Anterior cingulate cortex (tissue), 58 donors: ENCODE measurements at regions not wholly inside any gene's neighbourhood (a gene's known extent, or its start where the extent isn't known, plus 50 kb on each side); places are given as distances from the start of the nearest gene placed in this dataset.
"Not testable (repeated sequence)": the region's sequence is repeated elsewhere in the genome, so short reads cannot be mapped to it uniquely, and the experiment has no call there.

Experiments used
- DNase-seq, 58 donors: peaks; one replicate each; lab custom pipeline; 2025; lab: John Stamatoyannopoulos, UW

GRCh38 chr5:28807195-28807729 is 1768.9 kb upstream of the CDH9 start:
- DNase-seq: no peak

GRCh38 chr5:28799035-28799434 is 1760.6 kb upstream of the CDH9 start:
- not testable (repeated sequence) for DNase-seq

- no peak for DNase-seq
Measured at GRCh38 chr5:28788954-28789353, 1750.6 kb upstream of the CDH9 start.

DNA sequence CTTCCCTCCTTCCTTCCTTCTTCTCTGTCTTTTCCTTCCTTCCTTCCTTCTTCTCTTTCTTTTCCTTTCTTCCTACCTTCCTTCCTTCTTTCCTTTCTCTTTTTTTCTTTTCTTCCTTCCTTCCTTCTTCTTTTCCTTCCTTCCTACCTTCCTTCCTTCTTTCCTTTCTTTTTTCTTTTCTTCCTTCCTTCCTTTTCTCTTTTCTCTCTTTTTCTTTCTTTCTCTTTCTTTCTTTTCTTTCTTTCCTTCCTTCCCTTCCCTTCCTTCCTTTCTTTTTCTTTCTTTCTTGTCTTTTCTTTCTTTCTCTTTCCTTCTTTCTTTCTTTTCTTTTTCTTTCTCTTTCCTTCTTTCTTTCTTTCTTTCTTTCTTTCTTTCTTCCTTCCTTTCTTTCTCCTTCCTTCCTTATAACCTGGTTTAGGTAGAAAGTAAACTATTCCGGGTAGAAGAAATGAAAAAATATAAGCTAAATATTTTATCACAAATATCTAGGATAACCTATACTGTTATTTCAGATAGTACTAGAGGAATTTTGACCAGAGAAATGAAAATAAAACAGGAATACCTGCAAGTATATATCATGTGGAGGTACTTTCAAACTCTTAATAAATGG is 1741.8 kb upstream of the CDH9 start:
- no peak for DNase-seq

- no peak for DNase-seq
Measured at GRCh38 chr5:28779161-28779754, 1740.9 kb upstream of the CDH9 start.

- DNase-seq: no peak
Measured at GRCh38 chr5:28770307-28770706, 1731.9 kb upstream of the CDH9 start.

GRCh38 chr5:28766565-28767158 is 1728.3 kb upstream of the CDH9 start:
- DNase-seq: peak in 3 of 58 donors; percentile 3 to 12 (median 4)

DNA sequence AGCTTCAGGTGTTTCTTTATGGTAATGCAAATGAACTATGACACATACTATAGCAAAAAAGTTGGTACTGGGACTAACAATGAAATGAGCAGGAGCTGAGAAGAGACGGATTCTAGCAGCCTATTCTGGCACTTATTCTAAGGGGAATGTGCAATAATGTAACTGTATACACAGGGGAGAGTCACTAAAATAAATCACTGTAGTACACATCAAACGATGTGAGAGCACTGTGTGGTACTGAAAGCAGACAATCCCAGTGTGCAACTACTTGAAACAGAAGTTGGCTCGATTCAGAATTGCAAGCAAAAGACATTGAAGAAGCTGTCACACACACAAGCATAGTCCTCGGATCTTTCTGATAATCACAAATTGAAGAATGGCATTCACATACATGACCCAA is 1713.0 kb upstream of the CDH9 start:
- DNase-seq: no peak

DNA sequence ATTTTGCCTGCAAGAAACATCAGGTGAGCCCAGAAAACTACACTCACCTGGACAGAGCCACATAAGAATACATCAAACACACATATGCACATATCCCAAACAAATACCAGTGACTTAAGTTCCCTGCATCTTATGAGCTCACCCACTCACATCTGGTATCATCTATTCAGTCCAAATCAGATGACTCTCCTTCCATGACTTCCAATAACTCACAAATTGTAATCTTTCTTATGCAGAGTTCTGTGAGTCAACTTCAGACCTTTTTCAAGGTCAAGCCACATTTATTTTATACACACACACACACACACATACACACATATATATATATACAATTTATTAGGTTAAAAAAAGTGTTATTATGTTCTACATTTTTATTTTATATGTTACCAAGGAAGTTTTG is 1711.9 kb upstream of the CDH9 start:
- no peak for DNase-seq

- no peak for DNase-seq
Measured at GRCh38 chr5:28748446-28748845, 1710.1 kb upstream of the CDH9 start.

- no peak for DNase-seq
Measured at GRCh38 chr5:28743716-28744110, 1705.3 kb upstream of the CDH9 start.

DNA sequence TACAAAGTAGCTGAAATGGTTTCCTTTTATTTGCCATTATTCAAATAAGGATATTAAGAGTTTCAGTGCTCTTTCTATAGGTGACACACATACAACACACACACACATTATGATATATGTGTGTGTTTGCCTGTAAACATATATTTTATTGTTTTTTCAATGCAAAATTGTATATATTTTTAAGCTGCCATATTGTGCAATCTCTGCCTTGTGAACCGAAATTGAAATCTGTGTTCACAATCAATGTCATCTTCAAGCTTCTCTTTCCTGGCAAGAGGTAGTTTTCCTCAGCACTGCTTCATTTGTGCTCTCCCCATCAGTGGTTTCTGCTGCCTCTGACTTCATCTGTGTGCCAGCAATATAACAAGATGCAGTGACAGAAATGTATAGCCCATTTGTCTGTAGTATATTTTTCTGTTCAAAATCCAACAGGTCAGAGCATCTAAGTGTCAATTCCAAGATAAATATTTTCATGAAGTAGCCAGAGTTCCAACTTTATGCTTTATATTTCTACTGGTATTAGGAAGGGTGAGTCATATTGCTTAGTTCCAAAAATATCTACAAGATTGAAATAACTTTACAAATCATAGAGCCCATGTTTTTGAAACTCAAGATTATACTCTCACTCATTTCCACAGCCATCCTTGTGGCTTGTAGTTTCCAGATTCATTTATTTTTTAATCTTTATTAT is 1704.8 kb upstream of the CDH9 start:
- no peak for DNase-seq

GRCh38 chr5:28737682-28738081 is 1699.3 kb upstream of the CDH9 start:
- DNase-seq: no peak

GRCh38 chr5:28737222-28737621 is 1698.8 kb upstream of the CDH9 start:
- DNase-seq: no peak

DNA sequence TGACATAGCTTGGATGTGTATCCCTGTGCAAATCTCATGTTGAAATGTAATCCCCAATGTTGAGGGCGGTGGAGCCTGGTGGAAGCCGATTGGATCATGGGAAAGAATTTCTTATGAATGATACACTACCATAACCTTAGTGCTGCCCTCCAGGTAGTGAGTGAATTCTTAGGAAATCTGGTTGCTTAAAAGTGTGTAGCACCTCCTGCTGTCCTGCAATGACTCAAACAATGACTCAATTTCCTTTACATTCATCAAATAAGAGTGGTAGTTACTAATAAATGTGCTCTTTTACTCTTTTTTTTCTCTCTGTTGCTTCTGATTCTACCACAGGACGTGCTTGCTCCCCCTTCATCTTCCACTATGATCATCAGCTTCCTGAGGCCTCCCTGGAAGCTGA is 1696.0 kb upstream of the CDH9 start:
- no peak for DNase-seq

GRCh38 chr5:28729067-28729466 is 1690.7 kb upstream of the CDH9 start:
- DNase-seq: no peak

DNA sequence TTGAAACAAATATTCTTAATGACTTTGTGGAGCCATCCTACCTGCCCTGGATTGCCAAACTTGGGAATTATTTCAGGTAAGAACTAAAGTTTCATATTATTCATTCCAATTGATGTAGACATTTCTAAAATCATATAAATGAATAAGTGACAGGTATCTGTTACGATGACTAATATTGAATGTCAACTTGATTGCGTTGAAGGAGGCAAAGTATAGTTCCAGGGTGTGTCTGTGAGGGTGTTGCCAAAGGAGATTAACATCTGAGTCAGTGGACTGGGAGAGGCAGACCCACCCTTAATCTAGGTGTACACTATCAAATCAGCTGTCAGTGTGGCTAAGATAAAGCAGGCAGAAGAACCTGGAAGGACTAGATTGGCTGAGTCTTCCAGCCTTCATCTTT is 1688.4 kb upstream of the CDH9 start:
- DNase-seq: no peak

- DNase-seq: no peak
Measured at GRCh38 chr5:28725001-28725400, 1686.6 kb upstream of the CDH9 start.

DNA sequence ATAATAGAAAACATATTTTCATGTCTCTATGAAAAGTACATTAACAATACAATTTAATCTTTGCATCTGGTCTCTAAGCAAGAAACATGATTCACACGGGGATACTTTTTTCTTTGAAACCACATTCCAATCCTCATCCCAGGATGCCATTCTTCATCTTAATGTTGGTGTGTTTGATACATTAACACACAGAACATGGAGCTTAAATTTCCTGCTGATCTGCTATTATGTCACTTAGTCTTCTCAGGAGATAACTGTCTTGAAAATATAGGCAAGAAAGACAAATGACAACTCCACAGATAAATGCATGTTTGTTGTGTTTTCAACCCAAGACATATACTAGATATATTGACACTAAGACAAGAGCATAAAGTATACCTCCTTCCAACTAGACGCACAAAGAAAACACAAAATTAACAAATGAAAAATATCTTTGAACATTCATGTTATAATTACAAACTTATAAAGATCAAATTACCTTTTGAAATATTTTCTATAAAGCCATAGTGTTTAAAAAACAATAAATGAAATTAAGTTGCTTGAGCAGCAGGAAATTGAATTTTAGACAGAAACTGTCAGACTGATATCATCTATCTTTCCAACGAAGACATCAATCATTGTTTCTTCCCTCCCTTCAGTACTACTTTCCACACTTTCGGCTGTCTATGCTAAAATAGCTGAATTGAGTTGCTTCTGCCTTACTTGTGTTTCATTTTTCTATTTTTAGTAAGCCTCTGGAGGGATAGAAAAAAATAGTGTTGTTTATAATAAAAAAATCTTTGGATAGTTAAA is 1676.7 kb upstream of the CDH9 start:
- DNase-seq: no peak

DNA sequence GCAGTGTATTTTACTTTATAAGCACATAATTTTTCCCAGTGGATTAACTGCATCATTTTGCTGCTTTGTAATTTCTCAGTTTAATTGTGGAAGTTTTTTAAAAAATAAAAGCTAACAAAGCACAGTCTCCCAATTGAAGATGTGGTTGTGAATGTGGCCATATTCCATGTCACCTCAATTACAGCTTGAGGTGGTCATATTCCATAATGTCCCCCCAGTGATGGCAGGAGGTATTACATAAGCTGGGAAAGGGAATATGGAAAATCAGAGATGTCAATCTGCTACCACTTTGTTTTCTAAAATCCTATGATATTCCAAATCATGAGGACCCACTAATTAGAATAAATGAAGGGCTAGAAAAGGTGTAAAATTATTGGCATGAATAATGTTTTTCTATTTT is 1672.0 kb upstream of the CDH9 start:
- no peak for DNase-seq

DNA sequence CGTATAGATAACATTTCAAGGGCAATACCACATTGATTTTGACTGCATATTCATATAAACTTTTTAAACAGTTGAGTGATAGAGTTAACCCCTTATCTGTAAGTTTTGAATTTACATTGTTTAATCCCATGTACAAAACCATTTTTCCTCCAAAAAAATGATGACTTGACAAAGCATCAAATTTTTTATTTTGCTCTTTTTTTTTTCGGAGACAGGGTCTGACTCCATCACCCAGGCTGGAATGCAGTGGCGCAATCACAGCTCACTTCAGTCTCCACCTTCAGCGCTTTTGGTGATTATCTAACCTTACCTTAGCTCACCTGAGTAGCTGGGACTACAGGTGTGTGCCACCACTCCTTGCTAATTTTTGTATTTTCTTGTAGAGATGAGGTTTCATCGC is 1670.1 kb upstream of the CDH9 start:
- no peak for DNase-seq
